ENCODE measurements at regions not wholly inside any gene's neighbourhood (a gene's known extent, or its start where the extent isn't known, plus 50 kb on each side); places are given as distances from the start of the nearest gene placed in this dataset.

DNA sequence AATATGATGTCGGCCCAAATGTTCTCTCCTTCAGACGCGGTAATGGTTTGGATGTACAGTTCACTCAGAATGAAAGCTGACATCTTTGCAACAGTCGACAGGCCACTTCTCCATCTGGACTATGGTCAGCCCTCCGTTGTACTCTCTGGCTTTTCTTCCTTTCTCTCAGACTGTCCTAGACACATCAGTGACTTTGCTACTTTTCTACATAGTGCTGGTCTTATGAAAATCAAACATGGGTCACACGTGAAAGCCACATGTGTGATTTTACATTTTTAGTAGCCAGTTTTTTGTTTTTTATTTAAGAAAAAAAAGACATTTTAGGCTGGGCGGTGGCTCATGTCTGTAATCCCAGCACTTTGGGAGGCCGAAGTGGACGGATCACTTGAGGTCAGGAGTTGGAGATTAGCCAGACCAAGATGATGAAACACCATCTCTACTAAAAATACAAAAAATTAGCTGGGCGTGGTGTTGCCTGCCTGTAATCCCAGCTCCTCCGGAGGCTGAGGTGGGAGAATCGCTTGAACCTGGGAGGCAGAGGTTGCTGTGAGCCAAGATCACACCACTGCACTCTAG is 644.1 kb downstream of the KCNJ2 start:
- no TSS peak for BruUV-seq (replicated peaks)
- ChIA-PET POLR2A (no interaction called here), CTCF (no interaction called here)
- no peak for ATAC-seq
- Histone ChIP-seq H3K27me3 (ENCODE audit: control insufficient read depth, insufficient read depth, low read length) (no peaks in the 10 kb centered on the region), H3K4me3 (ENCODE audit: low read depth in 2 of 2, low read length in 2 of 2) (no peak overlapping the region), H3K4me1 (ENCODE audit: control insufficient read depth, insufficient read depth, low read length) (no peaks in the 10 kb centered on the region), H3K36me3 (ENCODE audit: control insufficient read depth, insufficient read depth, low read length) (no peaks in the 10 kb centered on the region), H3K27ac (ENCODE audit: low read length) (no peak overlapping the region), H3K9me3 (ENCODE audit: control insufficient read depth, insufficient read depth, low read depth, low read length) (no peaks in the 10 kb centered on the region)
- in situ Hi-C loops (cut with HindIII; ENCODE audit: low pct_unique_long_range_greater_than_20kb, low sequenced_read_pairs) (no loop called here), intact Hi-C loops (cut with micrococcal nuclease; ENCODE audit: unreplicated experiment) (no loop called here)
- no peak for DNase-seq (ENCODE audit: low read depth, low spot score)
- TF ChIP-seq SIN3A (IDR thresholded peaks at IDR 0.05; ENCODE audit: borderline replicate concordance, insufficient read depth, low read depth, low read length) (no peak), TCF7L2 (IDR thresholded peaks at IDR 0.05; ENCODE audit: low read depth, low read length) (no peak), POLR2AphosphoS5 (IDR thresholded peaks at IDR 0.05; ENCODE audit: low read depth, low read length) (no peak)
- TF ChIP-seq, protein P1, sequence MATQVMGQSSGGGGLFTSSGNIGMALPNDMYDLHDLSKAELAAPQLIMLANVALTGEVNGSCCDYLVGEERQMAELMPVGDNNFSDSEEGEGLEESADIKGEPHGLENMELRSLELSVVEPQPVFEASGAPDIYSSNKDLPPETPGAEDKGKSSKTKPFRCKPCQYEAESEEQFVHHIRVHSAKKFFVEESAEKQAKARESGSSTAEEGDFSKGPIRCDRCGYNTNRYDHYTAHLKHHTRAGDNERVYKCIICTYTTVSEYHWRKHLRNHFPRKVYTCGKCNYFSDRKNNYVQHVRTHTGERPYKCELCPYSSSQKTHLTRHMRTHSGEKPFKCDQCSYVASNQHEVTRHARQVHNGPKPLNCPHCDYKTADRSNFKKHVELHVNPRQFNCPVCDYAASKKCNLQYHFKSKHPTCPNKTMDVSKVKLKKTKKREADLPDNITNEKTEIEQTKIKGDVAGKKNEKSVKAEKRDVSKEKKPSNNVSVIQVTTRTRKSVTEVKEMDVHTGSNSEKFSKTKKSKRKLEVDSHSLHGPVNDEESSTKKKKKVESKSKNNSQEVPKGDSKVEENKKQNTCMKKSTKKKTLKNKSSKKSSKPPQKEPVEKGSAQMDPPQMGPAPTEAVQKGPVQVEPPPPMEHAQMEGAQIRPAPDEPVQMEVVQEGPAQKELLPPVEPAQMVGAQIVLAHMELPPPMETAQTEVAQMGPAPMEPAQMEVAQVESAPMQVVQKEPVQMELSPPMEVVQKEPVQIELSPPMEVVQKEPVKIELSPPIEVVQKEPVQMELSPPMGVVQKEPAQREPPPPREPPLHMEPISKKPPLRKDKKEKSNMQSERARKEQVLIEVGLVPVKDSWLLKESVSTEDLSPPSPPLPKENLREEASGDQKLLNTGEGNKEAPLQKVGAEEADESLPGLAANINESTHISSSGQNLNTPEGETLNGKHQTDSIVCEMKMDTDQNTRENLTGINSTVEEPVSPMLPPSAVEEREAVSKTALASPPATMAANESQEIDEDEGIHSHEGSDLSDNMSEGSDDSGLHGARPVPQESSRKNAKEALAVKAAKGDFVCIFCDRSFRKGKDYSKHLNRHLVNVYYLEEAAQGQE (IDR thresholded peaks at IDR 0.05; ENCODE audit: insufficient read depth in 1 of 2, low read depth in 2 of 2, low read length in 1 of 2), result no peak
- TF ChIP-seq, protein P2, sequence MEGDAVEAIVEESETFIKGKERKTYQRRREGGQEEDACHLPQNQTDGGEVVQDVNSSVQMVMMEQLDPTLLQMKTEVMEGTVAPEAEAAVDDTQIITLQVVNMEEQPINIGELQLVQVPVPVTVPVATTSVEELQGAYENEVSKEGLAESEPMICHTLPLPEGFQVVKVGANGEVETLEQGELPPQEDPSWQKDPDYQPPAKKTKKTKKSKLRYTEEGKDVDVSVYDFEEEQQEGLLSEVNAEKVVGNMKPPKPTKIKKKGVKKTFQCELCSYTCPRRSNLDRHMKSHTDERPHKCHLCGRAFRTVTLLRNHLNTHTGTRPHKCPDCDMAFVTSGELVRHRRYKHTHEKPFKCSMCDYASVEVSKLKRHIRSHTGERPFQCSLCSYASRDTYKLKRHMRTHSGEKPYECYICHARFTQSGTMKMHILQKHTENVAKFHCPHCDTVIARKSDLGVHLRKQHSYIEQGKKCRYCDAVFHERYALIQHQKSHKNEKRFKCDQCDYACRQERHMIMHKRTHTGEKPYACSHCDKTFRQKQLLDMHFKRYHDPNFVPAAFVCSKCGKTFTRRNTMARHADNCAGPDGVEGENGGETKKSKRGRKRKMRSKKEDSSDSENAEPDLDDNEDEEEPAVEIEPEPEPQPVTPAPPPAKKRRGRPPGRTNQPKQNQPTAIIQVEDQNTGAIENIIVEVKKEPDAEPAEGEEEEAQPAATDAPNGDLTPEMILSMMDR (IDR thresholded peaks at IDR 0.05), result no peak

DNA sequence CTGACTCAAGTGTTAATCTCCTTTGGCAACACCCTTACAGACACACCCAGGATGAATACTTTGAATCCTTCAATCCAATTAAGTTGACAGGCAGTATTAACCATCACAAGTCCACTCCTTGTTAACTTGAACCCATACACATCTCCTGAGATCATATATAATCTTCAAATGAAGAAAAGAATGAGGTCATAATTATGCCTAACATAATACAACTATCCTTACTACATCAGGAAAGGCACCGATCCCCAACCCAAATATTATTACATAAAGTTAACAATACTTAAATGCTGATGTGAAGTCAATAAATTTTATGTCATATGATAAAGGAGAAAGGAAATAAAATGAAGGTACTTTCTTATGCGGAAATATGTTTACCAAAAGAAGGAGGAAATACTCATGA is 649.9 kb downstream of the KCNJ2 start:
- TF ChIP-seq POLR2AphosphoS5 (IDR thresholded peaks at IDR 0.05; ENCODE audit: low read depth, low read length), result no peak
- TF ChIP-seq, protein P2 (IDR thresholded peaks at IDR 0.05), result no peak
- no peak for TF ChIP-seq SIN3A (IDR thresholded peaks at IDR 0.05; ENCODE audit: borderline replicate concordance, insufficient read depth, low read depth, low read length)
- Histone ChIP-seq H3K9me3 (ENCODE audit: control insufficient read depth, insufficient read depth, low read depth, low read length) (no peaks in the 10 kb centered on the region), H3K27ac (ENCODE audit: low read length) (no peak overlapping the region), H3K36me3 (ENCODE audit: control insufficient read depth, insufficient read depth, low read length) (no peaks in the 10 kb centered on the region), H3K4me3 (ENCODE audit: low read depth in 2 of 2, low read length in 2 of 2) (no peak overlapping the region), H3K4me1 (ENCODE audit: control insufficient read depth, insufficient read depth, low read length) (no peaks in the 10 kb centered on the region), H3K27me3 (ENCODE audit: control insufficient read depth, insufficient read depth, low read length) (no peaks in the 10 kb centered on the region)
- CTCF ChIA-PET, result no interaction called here
- BruUV-seq (replicated peaks), result no TSS peak
- intact Hi-C loops (cut with micrococcal nuclease; ENCODE audit: unreplicated experiment), result no loop called here
- ATAC-seq (no peak), DNase-seq (ENCODE audit: low read depth, low spot score) (no peak)
- in situ Hi-C loops (cut with HindIII; ENCODE audit: low pct_unique_long_range_greater_than_20kb, low sequenced_read_pairs), result no loop called here
- POLR2A ChIA-PET, result no interaction called here

Measured in Panc1 (cell line).